ENCODE measurements at regions not wholly inside any gene's neighbourhood (a gene's known extent, or its start where the extent isn't known, plus 50 kb on each side); places are given as distances from the start of the nearest gene placed in this dataset.

GRCh38 chr1:200483491-200484143 is 73.8 kb upstream of the ZNF281 start (continued):
- TF ChIP-seq FOSL1 (IDR thresholded peaks at IDR 0.05; ENCODE audit: low read depth) (peak; percentile 97), JUND (IDR thresholded peaks at IDR 0.05) (peak; percentile 98), YY1 (IDR thresholded peaks at IDR 0.05; ENCODE audit: extremely low read depth, insufficient replicate concordance, low read depth, low read length) (peak; percentile 8)

- no peaks in the 10 kb centered on the region for H3K9me2 ChIP-seq (ENCODE audit: insufficient read depth)
- ATAC-seq (no peak), DNase-seq (ENCODE audit: low read depth, low spot score) (no peak)
- H3K27me3 ChIP-seq (ENCODE audit: insufficient read depth, low read length) = no peaks in the 10 kb centered on the region
- no peak overlapping the region for H3K4me3 ChIP-seq (replicated peaks in 1 of 2; ENCODE audit: low read depth in 1 of 2, low read length in 2 of 2)
- RAD21 ChIA-PET (ENCODE audit: low non-redundant PET in 1 of 2, low total read pairs in 2 of 2, uncharacterized antibody in 2 of 2, unreplicated experiment in 2 of 2) = no interaction called here
- H3K9ac ChIP-seq (ENCODE audit: low read length) = no peak overlapping the region
- H3K36me3 ChIP-seq (ENCODE audit: control insufficient read depth in 1 of 2, insufficient read depth in 2 of 2, low read length in 2 of 2) = no peaks in the 10 kb centered on the region
- CTCF ChIA-PET = no interaction called here
- H3K27ac ChIP-seq (ENCODE audit: low read depth, low read length) = no peak overlapping the region
- no TSS peak for BruUV-seq (replicated peaks)
- intact Hi-C loops (cut with micrococcal nuclease) = loop anchor here (10.0 kb wide), 1 partner anchor 346 kb away; no protein-coding TSS in a partner anchor
- no peaks in the 10 kb centered on the region for H4K20me1 ChIP-seq (ENCODE audit: insufficient read depth)
- H3K4me1 ChIP-seq (ENCODE audit: control insufficient read depth in 1 of 2, insufficient read depth in 2 of 2, low read length in 2 of 2) = peaks cover 10 to 18% of the 10 kb centered on the region in 2 experiments; a peak in 3 of 4 replicates
- TF ChIP-seq REST (IDR thresholded peaks at IDR 0.05; ENCODE audit: low read depth) = no peak
- no peak for TF ChIP-seq EZH2phosphoT487 (IDR thresholded peaks at IDR 0.05; ENCODE audit: borderline replicate concordance)
- TF ChIP-seq EZH2 (IDR thresholded peaks at IDR 0.05) = no peak
- H3K9me3 ChIP-seq (ENCODE audit: control insufficient read depth in 1 of 2, insufficient read depth in 1 of 2, low read depth in 1 of 2, low read length in 2 of 2) = no peaks in the 10 kb centered on the region
- H3K79me2 ChIP-seq (ENCODE audit: insufficient read depth, low read length) = no peaks in the 10 kb centered on the region
- POLR2A ChIA-PET = no interaction called here
- no peak overlapping the region for H2AFZ ChIP-seq (ENCODE audit: low read depth, low read length, poor library complexity, severe bottlenecking)
- H3K4me2 ChIP-seq (ENCODE audit: low read length) = no peak overlapping the region
Measured at GRCh38 chr1:200480964-200481363, 71.1 kb upstream of the ZNF281 start.

Data from HCT116 (cell line).